RPMI8226 (cell line): ENCODE measurements at regions not wholly inside any gene's neighbourhood (a gene's known extent, or its start where the extent isn't known, plus 50 kb on each side); places are given as distances from the start of the nearest gene placed in this dataset.

ENCODE experiments used
- DNase-seq: peaks from one replicate; pipeline ENCODE4 v3.0.0-alpha.2; 2015

GRCh38 chr1:4599951-4600481, 54.4 kb upstream of the AJAP1 start:
- no peak for DNase-seq

GRCh38 chr1:4600615-4601460, 53.6 kb upstream of the AJAP1 start:
- no peak for DNase-seq

- DNase-seq, result no peak
Observed at GRCh38 chr1:4601941-4602340, 52.5 kb upstream of the AJAP1 start.

GRCh38 chr1:4602462-4603294, 51.7 kb upstream of the AJAP1 start:
- DNase-seq, result no peak

GRCh38 chr1:4603295-4604110, 50.9 kb upstream of the AJAP1 start:
- DNase-seq, result peak; percentile 15
